ENCODE measurements at regions not wholly inside any gene's neighbourhood (a gene's known extent, or its start where the extent isn't known, plus 50 kb on each side); places are given as distances from the start of the nearest gene placed in this dataset.

- DNase-seq (ENCODE audit: low spot score): no peak
- Histone ChIP-seq H3K4me3 (no peak overlapping the region), H3K27ac (no peak overlapping the region)
- TF ChIP-seq, protein P1, sequence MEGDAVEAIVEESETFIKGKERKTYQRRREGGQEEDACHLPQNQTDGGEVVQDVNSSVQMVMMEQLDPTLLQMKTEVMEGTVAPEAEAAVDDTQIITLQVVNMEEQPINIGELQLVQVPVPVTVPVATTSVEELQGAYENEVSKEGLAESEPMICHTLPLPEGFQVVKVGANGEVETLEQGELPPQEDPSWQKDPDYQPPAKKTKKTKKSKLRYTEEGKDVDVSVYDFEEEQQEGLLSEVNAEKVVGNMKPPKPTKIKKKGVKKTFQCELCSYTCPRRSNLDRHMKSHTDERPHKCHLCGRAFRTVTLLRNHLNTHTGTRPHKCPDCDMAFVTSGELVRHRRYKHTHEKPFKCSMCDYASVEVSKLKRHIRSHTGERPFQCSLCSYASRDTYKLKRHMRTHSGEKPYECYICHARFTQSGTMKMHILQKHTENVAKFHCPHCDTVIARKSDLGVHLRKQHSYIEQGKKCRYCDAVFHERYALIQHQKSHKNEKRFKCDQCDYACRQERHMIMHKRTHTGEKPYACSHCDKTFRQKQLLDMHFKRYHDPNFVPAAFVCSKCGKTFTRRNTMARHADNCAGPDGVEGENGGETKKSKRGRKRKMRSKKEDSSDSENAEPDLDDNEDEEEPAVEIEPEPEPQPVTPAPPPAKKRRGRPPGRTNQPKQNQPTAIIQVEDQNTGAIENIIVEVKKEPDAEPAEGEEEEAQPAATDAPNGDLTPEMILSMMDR (IDR thresholded peaks at IDR 0.05): no peak
Observed at GRCh38 chrX:103158317-103158621, 56.6 kb upstream of the BEX4 start.

DNA sequence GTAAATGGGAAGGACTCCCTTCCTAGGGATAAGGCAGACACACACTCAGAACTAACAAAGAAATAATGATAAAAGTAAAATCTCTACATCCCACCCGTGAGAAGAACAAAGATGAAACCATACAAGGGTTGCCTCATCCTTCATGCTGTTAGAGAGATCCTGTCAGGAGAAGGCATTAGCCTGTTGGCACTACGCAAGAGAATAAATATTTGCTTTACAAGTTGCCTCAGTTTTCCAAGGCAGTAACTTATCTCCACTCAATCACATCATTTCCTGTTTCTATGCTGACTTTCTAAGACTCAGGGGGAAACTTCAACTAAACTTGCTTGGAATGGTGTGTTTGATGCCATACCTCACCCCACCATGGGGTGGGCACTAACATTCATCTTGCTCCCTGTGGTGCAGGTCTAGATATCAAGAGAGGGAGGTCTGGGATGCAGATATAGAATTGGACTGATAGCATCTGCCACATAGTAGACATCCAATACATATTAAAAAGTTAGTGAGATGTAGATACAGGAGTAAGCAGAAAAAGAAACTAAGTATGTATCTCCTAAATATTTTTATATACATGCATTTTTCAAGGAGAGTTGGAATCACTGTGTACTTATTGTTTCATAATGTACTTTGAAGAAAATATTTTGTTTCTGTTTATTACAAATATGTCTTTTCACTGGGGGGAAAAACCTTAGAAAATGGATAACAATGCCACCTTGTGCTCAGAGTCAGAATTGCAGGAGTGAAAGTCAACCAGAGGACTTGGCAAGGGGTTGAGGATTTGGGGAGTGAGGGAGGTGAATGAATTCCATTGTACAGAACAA, 57.2 kb upstream of the BEX4 start:
- TF ChIP-seq, protein P1 (IDR thresholded peaks at IDR 0.05): peak; percentile 28
- Histone ChIP-seq H3K27ac (no peak overlapping the region), H3K4me3 (no peak overlapping the region)
- no peak for DNase-seq (ENCODE audit: low spot score)

- DNase-seq (ENCODE audit: low spot score): no peak
- TF ChIP-seq, protein P1 (IDR thresholded peaks at IDR 0.05): no peak
- H3K27ac ChIP-seq: no peak overlapping the region
- no peak overlapping the region for H3K4me3 ChIP-seq
Observed at GRCh38 chrX:103155201-103155600, 59.7 kb upstream of the BEX4 start.

GRCh38 chrX:103153661-103154060, 60.7 kb upstream of the NXF3 start:
- DNase-seq (ENCODE audit: low spot score): no peak
- Histone ChIP-seq H3K4me3 (no peak overlapping the region), H3K27ac (no peak overlapping the region)
- TF ChIP-seq, protein P1 (IDR thresholded peaks at IDR 0.05): no peak

- no peak overlapping the region for H3K4me3 ChIP-seq
- no peak overlapping the region for H3K27ac ChIP-seq
- DNase-seq (ENCODE audit: low spot score): no peak
- TF ChIP-seq, protein P1 (IDR thresholded peaks at IDR 0.05): no peak
Observed at GRCh38 chrX:103151799-103152198, 58.9 kb upstream of the NXF3 start.

DNA sequence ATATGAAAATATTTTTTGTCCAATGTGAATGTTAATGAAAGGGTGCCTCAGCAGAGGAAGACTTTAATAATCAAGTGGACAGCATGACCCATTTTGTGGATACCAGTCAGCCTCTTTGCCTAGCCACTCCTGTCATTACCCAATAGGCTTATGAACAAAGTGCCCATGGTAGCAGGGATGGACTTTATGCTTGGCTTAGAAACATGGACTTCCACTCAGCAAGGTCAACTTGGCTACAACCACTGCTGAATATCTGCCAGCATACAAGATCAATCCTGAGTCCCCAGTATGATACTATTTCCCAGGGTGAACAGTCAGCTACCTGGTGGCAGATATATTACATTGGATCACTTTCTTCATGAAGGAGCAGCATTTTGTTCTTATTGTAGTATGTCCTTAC, 56.7 kb upstream of the NXF3 start:
- TF ChIP-seq, protein P1 (IDR thresholded peaks at IDR 0.05): no peak
- Histone ChIP-seq H3K4me3 (no peak overlapping the region), H3K27ac (no peak overlapping the region)
- no peak for DNase-seq (ENCODE audit: low spot score)

DNA sequence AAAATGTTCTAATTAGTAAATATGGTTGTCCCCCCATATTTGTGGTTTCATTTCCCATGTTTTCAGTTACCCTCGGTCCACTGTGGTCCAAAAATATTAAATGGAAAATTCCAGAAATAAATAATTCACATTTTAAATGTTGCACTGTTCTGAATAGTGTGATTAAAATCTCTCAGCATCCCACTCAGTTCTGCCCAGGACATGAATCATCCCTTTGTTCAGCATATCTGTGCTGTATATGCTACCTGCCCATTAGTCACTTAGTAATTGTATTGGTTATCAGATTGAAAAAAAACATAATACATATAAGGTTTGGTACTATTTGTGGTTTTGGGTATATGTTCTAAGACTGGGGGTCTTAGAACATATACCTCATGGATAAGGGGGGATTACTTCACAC, 55.1 kb upstream of the NXF3 start:
- TF ChIP-seq, protein P1 (IDR thresholded peaks at IDR 0.05): no peak
- H3K4me3 ChIP-seq: no peak overlapping the region
- DNase-seq (ENCODE audit: low spot score): no peak

More for the DNA sequence above, 55.1 kb upstream of the NXF3 start:
- H3K27ac ChIP-seq: no peak overlapping the region

All from coronary artery (tissue), 2 donors.